Coronary artery (tissue), 2 donors: ENCODE measurements at regions not wholly inside any gene's neighbourhood (a gene's known extent, or its start where the extent isn't known, plus 50 kb on each side); places are given as distances from the start of the nearest gene placed in this dataset.

ENCODE experiments used
- DNase-seq: peaks from one replicate; pipeline ENCODE4 v3.0.0-alpha.2; 2017; ENCODE audit warnings: low spot score
- H3K27ac ChIP-seq, 2 donors: fragments of 200-600 bp; sonication (generic); one replicate each; pipeline ENCODE4 v1.5.1; 2016 to 2019
- H3K4me3 ChIP-seq: fragments of 200-600 bp; sonication (generic); 2 replicates; pipeline ENCODE4 v1.5.1; 2016; ENCODE audit warnings: mild to moderate bottlenecking, moderate library complexity
- CTCF ChIP-seq: fragments of 200-600 bp; sonication (generic); IDR thresholded peaks from one replicate; pipeline ENCODE4 v1.5.1; 2019; ENCODE audit warnings: antibody characterized with exemption

GRCh38 chr9:115629879-115630840 is 512.2 kb upstream of the TNC start:
- Histone ChIP-seq H3K4me3 (no peak overlapping the region), H3K27ac (no peak overlapping the region)
- DNase-seq, result no peak
- TF ChIP-seq CTCF, result no peak

- no peak for DNase-seq
- Histone ChIP-seq H3K4me3 (no peak overlapping the region), H3K27ac (no peak overlapping the region)
- no peak for TF ChIP-seq CTCF
Observed at GRCh38 chr9:115632391-115632790, 514.4 kb upstream of the TNC start.

GRCh38 chr9:115633104-115633503 is 515.1 kb upstream of the TNC start:
- Histone ChIP-seq H3K27ac (no peak overlapping the region), H3K4me3 (no peak overlapping the region)
- TF ChIP-seq CTCF, result no peak
- no peak for DNase-seq

- no peak for TF ChIP-seq CTCF
- H3K4me3 ChIP-seq, result no peak overlapping the region
Observed at GRCh38 chr9:115635680-115636383, 517.8 kb upstream of the PAPPA start.

GRCh38 chr9:115636596-115636995 is 517.0 kb upstream of the PAPPA start:
- TF ChIP-seq CTCF, result no peak
- DNase-seq, result no peak
- H3K27ac ChIP-seq, result no peak overlapping the region
- H3K4me3 ChIP-seq, result no peak overlapping the region

More at GRCh38 chr9:115635680-115636383, 517.8 kb upstream of the PAPPA start:
- no peak overlapping the region for H3K27ac ChIP-seq
- no peak for DNase-seq

GRCh38 chr9:115637661-115638060 is 515.9 kb upstream of the PAPPA start:
- no peak overlapping the region for H3K27ac ChIP-seq
- TF ChIP-seq CTCF, result no peak
- no peak overlapping the region for H3K4me3 ChIP-seq
- DNase-seq, result no peak
